ENCODE measurements at regions not wholly inside any gene's neighbourhood (a gene's known extent, or its start where the extent isn't known, plus 50 kb on each side); places are given as distances from the start of the nearest gene placed in this dataset.

DNA sequence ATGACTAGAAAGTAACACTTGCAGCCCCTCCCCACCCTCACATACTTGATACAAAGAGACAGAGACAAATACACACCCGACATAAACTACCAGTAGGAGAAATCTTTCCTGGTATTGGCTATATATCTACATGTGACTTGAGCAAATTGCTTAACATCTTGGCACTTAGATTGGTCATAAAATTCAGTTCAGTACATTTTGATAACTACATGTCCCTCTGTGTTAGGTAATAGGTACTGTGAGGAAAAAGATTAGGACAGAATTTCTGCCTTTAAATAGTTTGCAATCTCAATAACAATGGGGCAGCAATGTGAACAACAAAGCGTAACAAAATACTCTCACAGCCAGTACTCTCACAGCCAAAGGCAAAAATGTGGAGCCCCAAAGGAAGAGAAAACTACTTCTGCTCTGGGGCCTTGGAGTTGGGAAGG lies 670.0 kb upstream of the ACVR2A start:
- no peaks in the 10 kb centered on the region for H3K9me3 ChIP-seq
- no peak for ATAC-seq
- no peaks in the 10 kb centered on the region for H3K27me3 ChIP-seq
- intact Hi-C loops (cut with DNase I) = no loop called here
- H3K36me3 ChIP-seq = no peaks in the 10 kb centered on the region
- H3K4me1 ChIP-seq = no peaks in the 10 kb centered on the region
- TF ChIP-seq, protein P1, sequence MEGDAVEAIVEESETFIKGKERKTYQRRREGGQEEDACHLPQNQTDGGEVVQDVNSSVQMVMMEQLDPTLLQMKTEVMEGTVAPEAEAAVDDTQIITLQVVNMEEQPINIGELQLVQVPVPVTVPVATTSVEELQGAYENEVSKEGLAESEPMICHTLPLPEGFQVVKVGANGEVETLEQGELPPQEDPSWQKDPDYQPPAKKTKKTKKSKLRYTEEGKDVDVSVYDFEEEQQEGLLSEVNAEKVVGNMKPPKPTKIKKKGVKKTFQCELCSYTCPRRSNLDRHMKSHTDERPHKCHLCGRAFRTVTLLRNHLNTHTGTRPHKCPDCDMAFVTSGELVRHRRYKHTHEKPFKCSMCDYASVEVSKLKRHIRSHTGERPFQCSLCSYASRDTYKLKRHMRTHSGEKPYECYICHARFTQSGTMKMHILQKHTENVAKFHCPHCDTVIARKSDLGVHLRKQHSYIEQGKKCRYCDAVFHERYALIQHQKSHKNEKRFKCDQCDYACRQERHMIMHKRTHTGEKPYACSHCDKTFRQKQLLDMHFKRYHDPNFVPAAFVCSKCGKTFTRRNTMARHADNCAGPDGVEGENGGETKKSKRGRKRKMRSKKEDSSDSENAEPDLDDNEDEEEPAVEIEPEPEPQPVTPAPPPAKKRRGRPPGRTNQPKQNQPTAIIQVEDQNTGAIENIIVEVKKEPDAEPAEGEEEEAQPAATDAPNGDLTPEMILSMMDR (IDR thresholded peaks at IDR 0.05) = no peak
- no peak overlapping the region for H3K4me3 ChIP-seq
- DNase-seq = no peak
- no peak overlapping the region for H3K27ac ChIP-seq

DNA sequence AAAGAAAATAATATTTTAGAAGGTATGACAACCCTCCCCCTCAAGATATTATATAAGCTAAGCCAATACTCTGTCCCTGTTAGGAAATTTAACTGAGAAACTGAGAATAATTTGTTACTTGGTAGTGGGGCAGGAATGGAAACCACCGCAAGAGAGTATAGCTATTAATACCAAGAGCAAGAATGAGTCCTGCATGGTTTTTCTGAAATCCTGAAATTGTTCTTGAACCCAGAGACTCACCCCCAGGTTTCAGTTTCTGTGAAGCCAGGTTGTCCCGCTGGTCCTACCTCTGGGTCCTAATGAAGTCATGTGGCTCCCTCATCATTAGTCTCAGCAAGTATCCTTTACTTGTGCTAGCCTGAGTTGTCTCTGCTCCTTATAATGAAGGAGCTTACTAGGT lies 671.0 kb upstream of the ACVR2A start:
- no peak for DNase-seq
- Histone ChIP-seq H3K4me1 (no peaks in the 10 kb centered on the region), H3K27me3 (no peaks in the 10 kb centered on the region), H3K9me3 (no peaks in the 10 kb centered on the region), H3K4me3 (no peak overlapping the region), H3K36me3 (no peaks in the 10 kb centered on the region), H3K27ac (no peak overlapping the region)
- ATAC-seq = no peak
- intact Hi-C loops (cut with DNase I) = no loop called here
- TF ChIP-seq, protein P1 (IDR thresholded peaks at IDR 0.05) = no peak

DNA sequence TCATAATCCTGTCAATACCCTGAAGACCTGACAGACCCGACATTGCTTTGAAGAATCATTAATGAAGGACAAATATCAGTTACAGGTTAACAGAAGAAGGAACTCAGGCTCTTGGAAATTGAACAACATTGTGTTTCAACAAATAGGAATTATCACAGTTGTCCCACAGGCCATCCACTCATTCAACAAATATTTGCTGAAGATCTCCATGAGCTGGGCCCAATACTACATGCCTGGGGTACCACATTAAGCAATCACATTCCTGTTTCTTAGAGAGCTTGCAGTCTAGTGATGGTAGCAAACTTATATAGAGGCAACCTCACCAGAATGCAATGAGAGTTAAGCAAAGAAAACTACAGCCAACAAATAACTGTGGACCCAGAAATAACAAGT lies 671.6 kb upstream of the ACVR2A start:
- no peak overlapping the region for H3K27ac ChIP-seq
- TF ChIP-seq, protein P1 (IDR thresholded peaks at IDR 0.05) = no peak
- H3K27me3 ChIP-seq = no peaks in the 10 kb centered on the region
- H3K4me3 ChIP-seq = no peak overlapping the region
- no peaks in the 10 kb centered on the region for H3K9me3 ChIP-seq
- intact Hi-C loops (cut with DNase I) = no loop called here
- no peaks in the 10 kb centered on the region for H3K36me3 ChIP-seq
- no peaks in the 10 kb centered on the region for H3K4me1 ChIP-seq
- DNase-seq (no peak), ATAC-seq (no peak)

DNA sequence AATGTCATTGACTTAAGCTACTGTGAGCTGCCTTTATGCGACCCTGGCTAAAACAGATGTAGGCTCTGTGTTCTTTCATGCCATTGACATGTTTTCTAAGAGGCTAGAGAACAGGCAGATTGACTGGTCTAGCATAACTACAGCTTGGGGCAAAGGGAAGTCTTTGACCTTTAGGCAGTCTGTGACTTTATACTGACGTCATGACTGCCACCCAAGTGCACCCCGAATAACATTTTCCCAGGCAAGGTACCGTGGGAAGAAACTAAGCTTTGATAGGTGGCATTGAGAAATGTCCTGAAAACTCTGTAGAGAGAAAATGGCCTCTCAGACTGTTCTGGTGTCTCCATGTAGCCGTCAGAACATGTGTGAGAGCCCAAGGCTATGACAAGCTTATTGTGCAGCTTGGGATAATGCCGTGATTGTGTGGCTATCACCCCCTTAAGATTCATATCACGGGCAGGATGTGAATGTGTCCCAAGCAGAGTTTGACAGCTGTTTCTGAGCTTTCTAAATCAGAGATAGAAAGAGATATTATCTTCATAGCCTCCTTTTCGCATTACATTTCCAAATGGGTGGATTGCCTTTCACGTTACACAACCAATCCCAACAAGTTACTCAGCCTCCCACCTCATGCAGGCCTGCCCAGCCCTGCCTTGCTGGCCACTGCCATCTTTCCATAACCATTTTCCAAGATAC lies 672.2 kb upstream of the ACVR2A start:
- ATAC-seq = no peak
- H3K4me3 ChIP-seq = no peak overlapping the region
- no peak overlapping the region for H3K27ac ChIP-seq
- TF ChIP-seq, protein P1 (IDR thresholded peaks at IDR 0.05) = no peak
- no peaks in the 10 kb centered on the region for H3K27me3 ChIP-seq
- no peak for DNase-seq
- H3K4me1 ChIP-seq = no peaks in the 10 kb centered on the region
- intact Hi-C loops (cut with DNase I) = no loop called here
- H3K36me3 ChIP-seq = no peaks in the 10 kb centered on the region
- H3K9me3 ChIP-seq = no peaks in the 10 kb centered on the region

DNA sequence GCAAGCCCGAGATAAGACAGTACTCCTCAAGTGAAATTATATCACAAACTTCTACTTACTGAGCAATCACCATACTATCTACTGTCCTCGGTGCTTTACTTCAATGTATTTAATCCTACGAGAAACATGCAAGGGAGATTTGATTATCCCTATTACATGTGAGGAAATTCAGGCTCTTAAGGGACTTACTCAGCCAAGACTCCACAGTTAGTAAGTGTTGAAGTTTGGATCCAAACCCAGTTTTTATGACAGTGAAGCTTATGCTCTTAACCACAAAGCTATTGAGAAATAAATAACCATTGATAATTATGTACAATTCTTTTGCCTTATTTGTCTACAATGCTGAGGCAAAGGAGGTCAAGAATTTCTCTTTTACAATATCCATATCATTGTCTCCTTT lies 672.9 kb upstream of the ACVR2A start:
- DNase-seq = no peak
- no peak for ATAC-seq
- intact Hi-C loops (cut with DNase I) = no loop called here
- no peaks in the 10 kb centered on the region for H3K4me1 ChIP-seq
- H3K4me3 ChIP-seq = no peak overlapping the region
- no peaks in the 10 kb centered on the region for H3K9me3 ChIP-seq
- no peaks in the 10 kb centered on the region for H3K27me3 ChIP-seq
- no peaks in the 10 kb centered on the region for H3K36me3 ChIP-seq
- H3K27ac ChIP-seq = no peak overlapping the region
- TF ChIP-seq, protein P1 (IDR thresholded peaks at IDR 0.05) = no peak

DNA sequence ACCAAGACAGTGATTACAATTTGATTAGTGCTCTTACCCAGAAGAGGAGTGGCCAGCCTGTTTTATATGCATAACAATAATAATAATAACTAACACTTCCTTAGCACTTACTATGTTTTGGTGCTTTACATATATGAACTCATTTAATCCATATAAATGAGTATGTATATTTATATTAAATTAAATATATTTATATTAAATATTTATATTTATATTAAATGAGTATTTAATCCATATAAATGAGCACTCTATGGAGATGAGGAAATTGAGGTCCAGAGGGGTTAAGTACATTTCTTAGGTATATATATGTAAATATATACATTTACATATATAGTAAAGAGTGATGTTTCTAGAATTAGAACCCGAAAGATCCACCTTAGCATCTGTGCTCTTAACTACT lies 673.9 kb upstream of the ACVR2A start:
- intact Hi-C loops (cut with DNase I) = no loop called here
- TF ChIP-seq, protein P1 (IDR thresholded peaks at IDR 0.05) = no peak

More for the DNA sequence above, 673.9 kb upstream of the ACVR2A start:
- H3K9me3 ChIP-seq = no peaks in the 10 kb centered on the region
- H3K4me1 ChIP-seq = no peaks in the 10 kb centered on the region
- DNase-seq (no peak), ATAC-seq (no peak)
- no peak overlapping the region for H3K4me3 ChIP-seq
- no peaks in the 10 kb centered on the region for H3K36me3 ChIP-seq
- H3K27me3 ChIP-seq = no peaks in the 10 kb centered on the region
- H3K27ac ChIP-seq = no peak overlapping the region
